ENCODE measurements at regions not wholly inside any gene's neighbourhood (a gene's known extent, or its start where the extent isn't known, plus 50 kb on each side); places are given as distances from the start of the nearest gene placed in this dataset.

- Histone ChIP-seq H3K27me3 (ENCODE audit: insufficient read depth, low read length) (no peaks in the 10 kb centered on the region), H3K4me1 (ENCODE audit: insufficient read depth, low read length) (no peaks in the 10 kb centered on the region; the same call in 1 of the 2 replicates), H3K36me3 (ENCODE audit: insufficient read depth, low read depth, low read length) (no peaks in the 10 kb centered on the region)
Observed at GRCh38 chr2:67498931-67499330, 101.8 kb downstream of the ETAA1 start.

DNA sequence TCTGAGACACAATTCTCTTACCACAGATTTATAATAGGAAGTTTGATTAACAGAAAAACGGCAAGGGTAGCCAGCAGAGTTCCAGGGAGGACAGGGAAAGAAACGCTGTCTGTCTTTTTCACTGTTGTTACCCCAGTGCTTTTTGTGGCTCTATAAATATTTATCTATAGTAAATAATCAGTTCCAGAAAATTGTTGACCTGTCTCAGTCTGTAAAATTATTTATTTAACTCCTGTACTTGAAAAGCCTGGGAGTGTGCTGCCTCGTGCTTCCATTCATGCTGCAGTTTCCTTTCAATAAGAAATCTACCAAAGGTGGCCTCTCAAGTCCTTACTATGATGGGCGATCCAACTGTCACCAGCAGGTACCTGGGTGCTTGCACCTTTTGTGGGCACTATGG lies 102.9 kb downstream of the ETAA1 start:
- Histone ChIP-seq H3K4me3 (ENCODE audit: low read length) (no peak overlapping the region), H3K36me3 (ENCODE audit: insufficient read depth, low read depth, low read length) (no peaks in the 10 kb centered on the region), H3K27ac (ENCODE audit: low read length) (no peak overlapping the region), H3K9ac (ENCODE audit: low read depth, low read length) (no peak overlapping the region), H3K27me3 (ENCODE audit: insufficient read depth, low read length) (no peaks in the 10 kb centered on the region), H3K4me1 (ENCODE audit: insufficient read depth, low read length) (no peaks in the 10 kb centered on the region; the same call in 1 of the 2 replicates), H3K9me3 (ENCODE audit: insufficient read depth, low read depth, low read length) (no peaks in the 10 kb centered on the region)

More at GRCh38 chr2:67498931-67499330, 101.8 kb downstream of the ETAA1 start:
- Histone ChIP-seq H3K9me3 (ENCODE audit: insufficient read depth, low read depth, low read length) (no peaks in the 10 kb centered on the region), H3K4me3 (ENCODE audit: low read length) (no peak overlapping the region), H3K27ac (ENCODE audit: low read length) (no peak overlapping the region), H3K9ac (ENCODE audit: low read depth, low read length) (no peak overlapping the region)

DNA sequence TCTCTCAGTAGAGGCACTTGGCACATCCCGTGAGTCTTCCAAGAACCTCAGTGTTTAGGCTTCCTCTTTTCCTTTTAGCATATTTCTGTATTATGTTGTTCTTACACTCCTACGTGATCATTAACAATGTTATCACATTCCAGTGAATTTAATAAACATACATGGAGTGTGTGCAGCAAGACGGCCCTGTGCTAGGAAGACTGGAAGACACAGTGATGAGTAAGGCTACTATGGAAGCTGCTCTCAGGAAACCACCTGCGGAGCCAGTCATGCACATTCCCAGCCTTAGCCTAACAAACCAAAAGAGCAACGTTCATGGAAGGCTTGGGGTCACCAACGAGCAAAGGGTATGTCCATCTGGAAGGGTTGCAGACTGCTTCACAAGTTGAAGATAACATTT lies 103.4 kb downstream of the ETAA1 start:
- Histone ChIP-seq H3K9me3 (ENCODE audit: insufficient read depth, low read depth, low read length) (no peaks in the 10 kb centered on the region), H3K9ac (ENCODE audit: low read depth, low read length) (no peak overlapping the region), H3K27ac (ENCODE audit: low read length) (no peak overlapping the region), H3K4me1 (ENCODE audit: insufficient read depth, low read length) (no peaks in the 10 kb centered on the region; the same call in 1 of the 2 replicates), H3K36me3 (ENCODE audit: insufficient read depth, low read depth, low read length) (no peaks in the 10 kb centered on the region), H3K4me3 (ENCODE audit: low read length) (no peak overlapping the region), H3K27me3 (ENCODE audit: insufficient read depth, low read length) (no peaks in the 10 kb centered on the region)

- Histone ChIP-seq H3K4me1 (ENCODE audit: insufficient read depth, low read length) (no peaks in the 10 kb centered on the region; the same call in 1 of the 2 replicates), H3K36me3 (ENCODE audit: insufficient read depth, low read depth, low read length) (no peaks in the 10 kb centered on the region), H3K9me3 (ENCODE audit: insufficient read depth, low read depth, low read length) (no peaks in the 10 kb centered on the region), H3K27me3 (ENCODE audit: insufficient read depth, low read length) (no peaks in the 10 kb centered on the region), H3K4me3 (ENCODE audit: low read length) (no peak overlapping the region), H3K9ac (ENCODE audit: low read depth, low read length) (no peak overlapping the region), H3K27ac (ENCODE audit: low read length) (no peak overlapping the region)
Observed at GRCh38 chr2:67502346-67503065, 105.4 kb downstream of the ETAA1 start.

GRCh38 chr2:67503066-67503795 lies 106.1 kb downstream of the ETAA1 start:
- H3K27ac ChIP-seq (ENCODE audit: low read length): no peak overlapping the region
- H3K4me1 ChIP-seq (ENCODE audit: insufficient read depth, low read length): no peaks in the 10 kb centered on the region; the same call in 1 of the 2 replicates
- H3K4me3 ChIP-seq (ENCODE audit: low read length): no peak overlapping the region
- H3K9me3 ChIP-seq (ENCODE audit: insufficient read depth, low read depth, low read length): no peaks in the 10 kb centered on the region
- H3K36me3 ChIP-seq (ENCODE audit: insufficient read depth, low read depth, low read length): no peaks in the 10 kb centered on the region
- no peaks in the 10 kb centered on the region for H3K27me3 ChIP-seq (ENCODE audit: insufficient read depth, low read length)
- no peak overlapping the region for H3K9ac ChIP-seq (ENCODE audit: low read depth, low read length)

- Histone ChIP-seq H3K27ac (ENCODE audit: low read length) (no peak overlapping the region), H3K4me3 (ENCODE audit: low read length) (no peak overlapping the region), H3K27me3 (ENCODE audit: insufficient read depth, low read length) (no peaks in the 10 kb centered on the region), H3K4me1 (ENCODE audit: insufficient read depth, low read length) (no peaks in the 10 kb centered on the region), H3K9ac (ENCODE audit: low read depth, low read length) (no peak overlapping the region), H3K36me3 (ENCODE audit: insufficient read depth, low read depth, low read length) (no peaks in the 10 kb centered on the region), H3K9me3 (ENCODE audit: insufficient read depth, low read depth, low read length) (no peaks in the 10 kb centered on the region)
Observed at GRCh38 chr2:67510745-67511144, 113.6 kb downstream of the ETAA1 start.

DNA sequence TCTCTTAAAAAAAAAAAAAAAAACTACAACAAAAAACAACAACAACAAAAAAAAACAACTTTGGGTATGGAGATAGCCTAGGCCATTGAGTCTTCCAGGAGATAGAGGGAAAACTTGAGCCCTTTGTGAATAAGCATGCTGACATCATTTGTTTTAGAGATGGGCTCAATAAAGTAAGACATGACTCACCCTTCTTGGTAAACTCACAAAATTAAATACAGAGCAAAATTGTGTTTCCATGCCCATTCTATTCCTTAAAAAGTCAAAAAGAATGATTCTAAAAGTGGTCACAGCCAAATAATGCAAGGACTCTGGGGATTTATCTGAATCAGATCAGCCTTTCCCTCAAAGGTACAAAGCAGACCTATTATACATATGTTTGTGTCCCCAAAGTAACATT lies 117.4 kb downstream of the ETAA1 start:
- H3K27me3 ChIP-seq (ENCODE audit: insufficient read depth, low read length): no peaks in the 10 kb centered on the region
- no peak overlapping the region for H3K9ac ChIP-seq (ENCODE audit: low read depth, low read length)
- no peak overlapping the region for H3K4me3 ChIP-seq (ENCODE audit: low read length)
- no peaks in the 10 kb centered on the region for H3K4me1 ChIP-seq (ENCODE audit: insufficient read depth, low read length)
- no peaks in the 10 kb centered on the region for H3K36me3 ChIP-seq (ENCODE audit: insufficient read depth, low read depth, low read length)
- no peak overlapping the region for H3K27ac ChIP-seq (ENCODE audit: low read length)
- no peaks in the 10 kb centered on the region for H3K9me3 ChIP-seq (ENCODE audit: insufficient read depth, low read depth, low read length)

DNA sequence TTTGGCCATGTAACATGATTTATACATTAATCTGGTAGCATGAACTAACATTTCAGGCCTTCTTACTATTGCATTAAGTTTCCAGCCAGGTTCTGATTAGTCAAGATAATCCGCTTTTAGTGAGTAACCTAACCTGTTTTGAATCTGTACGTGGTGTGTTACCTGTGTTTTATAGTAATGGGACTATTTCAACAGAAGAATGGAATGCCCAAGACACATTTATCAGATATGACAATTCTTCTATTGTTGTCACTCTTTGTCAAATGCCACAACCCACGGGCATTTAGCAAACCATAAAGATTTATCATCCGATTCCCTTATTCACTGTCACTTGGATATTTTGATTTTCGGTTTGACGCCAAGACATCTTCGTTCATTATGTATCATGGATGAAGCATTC lies 117.9 kb downstream of the ETAA1 start:
- no peak overlapping the region for H3K4me3 ChIP-seq (ENCODE audit: low read length)
- no peaks in the 10 kb centered on the region for H3K27me3 ChIP-seq (ENCODE audit: insufficient read depth, low read length)
- H3K36me3 ChIP-seq (ENCODE audit: insufficient read depth, low read depth, low read length): no peaks in the 10 kb centered on the region
- H3K4me1 ChIP-seq (ENCODE audit: insufficient read depth, low read length): no peaks in the 10 kb centered on the region
- no peak overlapping the region for H3K27ac ChIP-seq (ENCODE audit: low read length)
- no peak overlapping the region for H3K9ac ChIP-seq (ENCODE audit: low read depth, low read length)
- no peaks in the 10 kb centered on the region for H3K9me3 ChIP-seq (ENCODE audit: insufficient read depth, low read depth, low read length)

GRCh38 chr2:67515538-67515937 lies 118.4 kb downstream of the ETAA1 start:
- H3K9me3 ChIP-seq (ENCODE audit: insufficient read depth, low read depth, low read length): no peaks in the 10 kb centered on the region
- no peaks in the 10 kb centered on the region for H3K36me3 ChIP-seq (ENCODE audit: insufficient read depth, low read depth, low read length)
- no peak overlapping the region for H3K9ac ChIP-seq (ENCODE audit: low read depth, low read length)
- no peaks in the 10 kb centered on the region for H3K4me1 ChIP-seq (ENCODE audit: insufficient read depth, low read length)
- no peaks in the 10 kb centered on the region for H3K27me3 ChIP-seq (ENCODE audit: insufficient read depth, low read length)
- no peak overlapping the region for H3K27ac ChIP-seq (ENCODE audit: low read length)
- H3K4me3 ChIP-seq (ENCODE audit: low read length): no peak overlapping the region

- no peak overlapping the region for H3K4me3 ChIP-seq (ENCODE audit: low read length)
- H3K9ac ChIP-seq (ENCODE audit: low read depth, low read length): no peak overlapping the region
- H3K9me3 ChIP-seq (ENCODE audit: insufficient read depth, low read depth, low read length): no peaks in the 10 kb centered on the region
- no peaks in the 10 kb centered on the region for H3K4me1 ChIP-seq (ENCODE audit: insufficient read depth, low read length)
- no peaks in the 10 kb centered on the region for H3K36me3 ChIP-seq (ENCODE audit: insufficient read depth, low read depth, low read length)
- no peak overlapping the region for H3K27ac ChIP-seq (ENCODE audit: low read length)
- no peaks in the 10 kb centered on the region for H3K27me3 ChIP-seq (ENCODE audit: insufficient read depth, low read length)
Observed at GRCh38 chr2:67516362-67516761, 119.2 kb downstream of the ETAA1 start.

GRCh38 chr2:67516899-67517530 lies 119.9 kb downstream of the ETAA1 start:
- Histone ChIP-seq H3K27ac (ENCODE audit: low read length) (no peak overlapping the region), H3K9ac (ENCODE audit: low read depth, low read length) (no peak overlapping the region), H3K4me1 (ENCODE audit: insufficient read depth, low read length) (no peaks in the 10 kb centered on the region), H3K9me3 (ENCODE audit: insufficient read depth, low read depth, low read length) (no peaks in the 10 kb centered on the region), H3K27me3 (ENCODE audit: insufficient read depth, low read length) (no peaks in the 10 kb centered on the region), H3K4me3 (ENCODE audit: low read length) (no peak overlapping the region), H3K36me3 (ENCODE audit: insufficient read depth, low read depth, low read length) (no peaks in the 10 kb centered on the region)

- Histone ChIP-seq H3K27me3 (ENCODE audit: insufficient read depth, low read length) (no peaks in the 10 kb centered on the region), H3K9ac (ENCODE audit: low read depth, low read length) (no peak overlapping the region), H3K27ac (ENCODE audit: low read length) (no peak overlapping the region), H3K9me3 (ENCODE audit: insufficient read depth, low read depth, low read length) (no peaks in the 10 kb centered on the region), H3K4me3 (ENCODE audit: low read length) (no peak overlapping the region), H3K4me1 (ENCODE audit: insufficient read depth, low read length) (no peaks in the 10 kb centered on the region), H3K36me3 (ENCODE audit: insufficient read depth, low read depth, low read length) (no peaks in the 10 kb centered on the region)
Observed at GRCh38 chr2:67522148-67522547, 125.0 kb downstream of the ETAA1 start.

All from iPS-20b (cell line).